GM12878 (cell line): ENCODE measurements at regions not wholly inside any gene's neighbourhood (a gene's known extent, or its start where the extent isn't known, plus 50 kb on each side); places are given as distances from the start of the nearest gene placed in this dataset.
A peak's percentile ranks its signal among the peaks of the same experiment; 100 is the strongest.

Source experiments
- ASH2L ChIP-seq: fragments of 300-600, 200-600 bp; sonication (generic); IDR thresholded peaks from 2 replicates; pipeline ENCODE4 v1.6.1; 2017; ENCODE audit warnings: low read depth, mild to moderate bottlenecking, borderline replicate concordance
- ATF7 ChIP-seq: fragments of 450-650 bp; IDR thresholded peaks from 2 replicates; pipeline ENCODE4 v1.6.1; 2016; ENCODE audit warnings: low read depth, mild to moderate bottlenecking
- BHLHE40 ChIP-seq, 2 experiments: fragments of 450-650 bp in 1 of 2; IDR thresholded peaks; 2 replicates each; pipeline ENCODE4 v1.6.1; 2011 to 2017; ENCODE audit warnings: low read depth in 2 of 2, borderline replicate concordance in 1 of 2, improper control_type of control experiment in 1 of 2, low read length in 1 of 2, mild to moderate bottlenecking in 1 of 2
- CBX5 ChIP-seq: sonication (generic); IDR thresholded peaks from 2 replicates; pipeline ENCODE4 v1.6.1; 2016; ENCODE audit warnings: low read depth, moderate library complexity, mild to moderate bottlenecking, inconsistent platforms
- CHD4 ChIP-seq: fragments of 200-600 bp; sonication (generic); IDR thresholded peaks from 2 replicates; pipeline ENCODE4 v1.6.1; 2016; ENCODE audit warnings: mild to moderate bottlenecking
- E2F4 ChIP-seq: IDR thresholded peaks from 2 replicates; pipeline ENCODE4 v1.6.1; 2012; ENCODE audit warnings: low read depth, low read length, improper control_type of control experiment
- FOS ChIP-seq: IDR thresholded peaks from 3 replicates; pipeline ENCODE4 v1.6.1; 2011; ENCODE audit warnings: borderline replicate concordance; ENCODE audit not compliant: insufficient read length; ENCODE audit errors: extremely low read depth
- IKZF1 ChIP-seq: fragments of 450-650 bp; conservative IDR thresholded peaks from 2 replicates; pipeline ENCODE4 v1.6.1; 2017; ENCODE audit warnings: antibody characterized with exemption, mild to moderate bottlenecking
- KDM1A ChIP-seq: fragments of 200-600 bp; sonication (generic); IDR thresholded peaks from 2 replicates; pipeline ENCODE4 v1.6.1; 2016; ENCODE audit warnings: borderline replicate concordance
- MTA2 ChIP-seq: fragments of 450-650 bp; IDR thresholded peaks from 2 replicates; pipeline ENCODE4 v1.6.1; 2016; ENCODE audit warnings: low read depth, mild to moderate bottlenecking, moderate library complexity
- MTA3 ChIP-seq: IDR thresholded peaks from 2 replicates; pipeline ENCODE4 v1.6.1; 2012; ENCODE audit warnings: low read length, inconsistent platforms, borderline replicate concordance
- MYC ChIP-seq: IDR thresholded peaks from 2 replicates; pipeline ENCODE4 v1.6.1; 2011; ENCODE audit warnings: mild to moderate bottlenecking, low read length, moderate library complexity, inconsistent platforms; ENCODE audit not compliant: insufficient read depth, insufficient replicate concordance, insufficient read length, severe bottlenecking
- NR2C1 ChIP-seq: fragments of 450-650 bp; IDR thresholded peaks from 2 replicates; pipeline ENCODE4 v1.6.1; 2017; ENCODE audit warnings: antibody characterized with exemption, mild to moderate bottlenecking, moderate library complexity
- POLR2AphosphoS5 ChIP-seq: IDR thresholded peaks from 2 replicates; pipeline ENCODE4 v1.6.1; 2011; ENCODE audit warnings: mild to moderate bottlenecking, low read length, inconsistent platforms
- PRDM15 ChIP-seq: fragments of 450-650 bp; formaldehyde crosslinking; IDR thresholded peaks from 2 replicates; pipeline ENCODE4 v1.4.0; 2020; ENCODE audit warnings: mild to moderate bottlenecking, moderate library complexity
- RB1 ChIP-seq: fragments of 450-650 bp; formaldehyde crosslinking; IDR thresholded peaks from 2 replicates; pipeline ENCODE4 v1.6.1; 2017; ENCODE audit warnings: mild to moderate bottlenecking, borderline replicate concordance
- RELB ChIP-seq: fragments of 450-650 bp; IDR thresholded peaks from 2 replicates; pipeline ENCODE4 v1.6.1; 2017; ENCODE audit warnings: low read depth, mild to moderate bottlenecking, moderate library complexity
- SPI1 ChIP-seq: IDR thresholded peaks from 2 replicates; pipeline ENCODE4 v1.6.1; 2011; ENCODE audit warnings: low read depth, mild to moderate bottlenecking, low read length, moderate library complexity, borderline replicate concordance; ENCODE audit not compliant: insufficient read depth
- SUPT20H ChIP-seq: IDR thresholded peaks from 2 replicates; pipeline ENCODE4 v1.6.1; 2011; ENCODE audit warnings: low read depth, mild to moderate bottlenecking, low read length, moderate library complexity, borderline replicate concordance; ENCODE audit not compliant: control insufficient read depth
- USF1 ChIP-seq: IDR thresholded peaks from 2 replicates; pipeline ENCODE4 v1.6.1; 2011; ENCODE audit warnings: borderline replicate concordance, low read depth, mild to moderate bottlenecking, moderate library complexity, mixed read lengths, low read length; ENCODE audit not compliant: insufficient read depth; ENCODE audit errors: extremely low read length
- ZNF207 ChIP-seq: fragments of 450-650 bp; IDR thresholded peaks from 2 replicates; pipeline ENCODE4 v1.6.1; 2014; ENCODE audit warnings: antibody characterized with exemption, mild to moderate bottlenecking, borderline replicate concordance
- ZNF217 ChIP-seq: fragments of 450-650 bp; IDR thresholded peaks from 2 replicates; pipeline ENCODE4 v1.6.1; 2017; ENCODE audit warnings: antibody characterized with exemption, mild to moderate bottlenecking
- ZSCAN29 ChIP-seq: fragments of 450-650 bp; IDR thresholded peaks from 2 replicates; pipeline ENCODE4 v1.6.1; 2017; ENCODE audit warnings: mild to moderate bottlenecking, moderate library complexity

GRCh38 chr7:85292908-85293576, 106.2 kb upstream of the SEMA3D start (continued):
- no peak for TF ChIP-seq E2F4
- TF ChIP-seq ZSCAN29, result no peak
- no peak for TF ChIP-seq ZNF207
- no peak for TF ChIP-seq SUPT20H
- no peak for TF ChIP-seq KDM1A
- TF ChIP-seq IKZF1, result no peak
- TF ChIP-seq BHLHE40 (IDR thresholded peaks at IDR 0.05; ENCODE audit: borderline replicate concordance in 1 of 2, low read depth in 2 of 2, low read length in 1 of 2), result peak; percentile 76 to 81
- TF ChIP-seq ASH2L, result no peak
- no peak for TF ChIP-seq CHD4
- TF ChIP-seq MTA3, result no peak
- TF ChIP-seq ATF7, result no peak
- peak; percentile 52; the same call in 1 of the 2 replicates for TF ChIP-seq ZNF217
- no peak for TF ChIP-seq NR2C1
- no peak for TF ChIP-seq FOS
- TF ChIP-seq USF1, result no peak
- TF ChIP-seq RELB, result 0 out of 2 replicates have a peak, but pooled peaks have one; percentile 34
- TF ChIP-seq POLR2AphosphoS5, result no peak
- TF ChIP-seq PRDM15 (CRISPR knock-in tag), result no peak
- TF ChIP-seq RB1, result no peak
- TF ChIP-seq MTA2, result peak; percentile 86
- TF ChIP-seq CBX5, result no peak
- no peak for TF ChIP-seq MYC
- no peak for TF ChIP-seq SPI1
